Activated naive CD4-positive, alpha-beta T cell treated with anti-CD3 and anti-CD28 coated beads, Interleukin-2, amount 50 U/mL, for 72 hours (primary cell): ENCODE measurements at regions not wholly inside any gene's neighbourhood (a gene's known extent, or its start where the extent isn't known, plus 50 kb on each side); places are given as distances from the start of the nearest gene placed in this dataset.
A peak's percentile ranks its signal among the peaks of the same experiment; 100 is the strongest.
"Not testable (repeated sequence)": the region's sequence is repeated elsewhere in the genome, so short reads cannot be mapped to it uniquely, and the experiment has no call there.

Experiments used
- ATAC-seq, 2 donors: fragments of 150-1000 bp; cut with Tn5 transposase; 2 replicates each; pipeline ENCODE4 v1.10.0; 2021; ENCODE audit warnings: mild to moderate bottlenecking in 2 of 2, moderate library complexity in 2 of 2
- DNase-seq, 2 donors: peaks; one replicate each; pipeline ENCODE4 v3.0.0; 2021 to 2022; ENCODE audit warnings: low spot score in 2 of 2
- H3K27ac Mint-ChIP-seq, 2 donors: one replicate each; pipeline ENCODE4 v1.8.0; 2022; ENCODE audit warnings: mild to moderate bottlenecking in 2 of 2, mixed read lengths in 2 of 2
- H3K36me3 Mint-ChIP-seq, 2 donors: one replicate each; pipeline ENCODE4 v1.8.0; 2022; ENCODE audit warnings: mixed read lengths in 2 of 2
- H3K9me3 Mint-ChIP-seq, 2 donors: one replicate each; pipeline ENCODE4 v1.8.0; 2022; ENCODE audit warnings: mixed read lengths in 2 of 2

GRCh38 chr7:68613405-68613804 lies 984.9 kb upstream of the AUTS2 start:
- Mint-ChIP-seq H3K36me3 (peaks cover 22 to 42% of the 10 kb centered on the region in 2 donors), H3K27ac (no peak overlapping the region), H3K9me3 (peaks cover 42 to 45% of the 10 kb centered on the region in 2 donors)
- ATAC-seq (no peak), DNase-seq (no peak)

GRCh38 chr7:68613897-68614296 lies 984.4 kb upstream of the AUTS2 start:
- DNase-seq (no peak), ATAC-seq (no peak)
- Mint-ChIP-seq H3K9me3 (peaks cover 38 to 45% of the 10 kb centered on the region in 2 donors), H3K36me3 (peaks cover 22 to 42% of the 10 kb centered on the region in 2 donors), H3K27ac (peak overlapping the region in 1 of 2 donors; percentile 61)

GRCh38 chr7:68619526-68619925 lies 978.7 kb upstream of the AUTS2 start:
- no peak for DNase-seq
- Mint-ChIP-seq H3K9me3 (peaks cover 39% of the 10 kb centered on the region in 2 donors), H3K27ac (no peak overlapping the region), H3K36me3 (peaks cover 9 to 22% of the 10 kb centered on the region in 2 donors)
- no peak for ATAC-seq

- peaks cover 15 to 26% of the 10 kb centered on the region in 2 donors for H3K9me3 Mint-ChIP-seq
- no peak for ATAC-seq
- no peak for DNase-seq
- no peak overlapping the region for H3K27ac Mint-ChIP-seq
- peaks cover 0 to 6% of the 10 kb centered on the region in 2 donors for H3K36me3 Mint-ChIP-seq
These were observed 975.8 kb upstream of the AUTS2 start for GRCh38 chr7:68622500-68622899.

GRCh38 chr7:68623030-68623429 lies 975.2 kb upstream of the AUTS2 start:
- no peak overlapping the region for H3K27ac Mint-ChIP-seq
- no peak for DNase-seq
- no peak for ATAC-seq
- peaks cover 0 to under 1% of the 10 kb centered on the region in 2 donors for H3K36me3 Mint-ChIP-seq
- peaks cover 10 to 22% of the 10 kb centered on the region in 2 donors for H3K9me3 Mint-ChIP-seq

- Mint-ChIP-seq H3K9me3 (peaks cover 24 to 37% of the 10 kb centered on the region in 2 donors), H3K27ac (no peak overlapping the region), H3K36me3 (peaks cover 0 to 11% of the 10 kb centered on the region in 2 donors)
- DNase-seq (no peak), ATAC-seq (no peak)
These were observed 970.9 kb upstream of the AUTS2 start for GRCh38 chr7:68627247-68627864.

GRCh38 chr7:68630914-68631313 lies 967.4 kb upstream of the AUTS2 start:
- DNase-seq, ATAC-seq, H3K27ac Mint-ChIP-seq: not testable (repeated sequence)
- Mint-ChIP-seq H3K36me3 (peaks cover 0 to 20% of the 10 kb centered on the region in 2 donors), H3K9me3 (peaks cover 27 to 29% of the 10 kb centered on the region in 2 donors)

GRCh38 chr7:68640103-68640502 lies 958.2 kb upstream of the AUTS2 start:
- H3K9me3 Mint-ChIP-seq = peaks cover 10 to 16% of the 10 kb centered on the region in 2 donors
- DNase-seq (no peak), ATAC-seq (no peak)
- H3K36me3 Mint-ChIP-seq = peaks cover 0 to 11% of the 10 kb centered on the region in 2 donors
- no peak overlapping the region for H3K27ac Mint-ChIP-seq

- Mint-ChIP-seq H3K9me3 (peaks cover 12 to 21% of the 10 kb centered on the region in 2 donors), H3K36me3 (peaks cover 0 to 21% of the 10 kb centered on the region in 2 donors), H3K27ac (no peak overlapping the region)
- DNase-seq (no peak), ATAC-seq (no peak)
These were observed 955.5 kb upstream of the AUTS2 start for GRCh38 chr7:68642727-68643126.

GRCh38 chr7:68663392-68663791 lies 934.9 kb upstream of the AUTS2 start:
- H3K27ac Mint-ChIP-seq = no peak overlapping the region
- DNase-seq (no peak), ATAC-seq (no peak)
- peaks cover 0 to 11% of the 10 kb centered on the region in 2 donors for H3K36me3 Mint-ChIP-seq
- H3K9me3 Mint-ChIP-seq = peaks cover 18 to 25% of the 10 kb centered on the region in 2 donors

- H3K27ac Mint-ChIP-seq = no peak overlapping the region
- ATAC-seq = no peak
- DNase-seq = no peak
- H3K9me3 Mint-ChIP-seq = peaks cover 22 to 25% of the 10 kb centered on the region in 2 donors
- H3K36me3 Mint-ChIP-seq = peaks cover 0 to 13% of the 10 kb centered on the region in 2 donors
These were observed 927.2 kb upstream of the AUTS2 start for GRCh38 chr7:68671046-68671445.

- no peak overlapping the region for H3K27ac Mint-ChIP-seq
- peaks cover 25% of the 10 kb centered on the region in 2 donors for H3K9me3 Mint-ChIP-seq
- ATAC-seq (no peak), DNase-seq (no peak)
- H3K36me3 Mint-ChIP-seq = peaks cover 0 to 15% of the 10 kb centered on the region in 2 donors
These were observed 926.6 kb upstream of the AUTS2 start for GRCh38 chr7:68671671-68672070.

- ATAC-seq (no peak), DNase-seq (no peak)
- H3K27ac Mint-ChIP-seq = no peak overlapping the region
- peaks cover 0 to 15% of the 10 kb centered on the region in 2 donors for H3K36me3 Mint-ChIP-seq
- H3K9me3 Mint-ChIP-seq = peaks cover 31 to 35% of the 10 kb centered on the region in 2 donors
These were observed 923.4 kb upstream of the AUTS2 start for GRCh38 chr7:68674826-68675225.

- Mint-ChIP-seq H3K36me3 (peaks cover 0 to 8% of the 10 kb centered on the region in 2 donors), H3K27ac (no peak overlapping the region), H3K9me3 (peaks cover 25 to 27% of the 10 kb centered on the region in 2 donors)
- DNase-seq = no peak
- no peak for ATAC-seq
These were observed 921.3 kb upstream of the AUTS2 start for GRCh38 chr7:68676813-68677535.

- no peak for DNase-seq
- Mint-ChIP-seq H3K36me3 (peaks cover 0 to 8% of the 10 kb centered on the region in 2 donors), H3K27ac (no peak overlapping the region), H3K9me3 (peaks cover 25 to 27% of the 10 kb centered on the region in 2 donors)
- no peak for ATAC-seq
These were observed 920.1 kb upstream of the AUTS2 start for GRCh38 chr7:68678196-68678595.

- no peak for DNase-seq
- peaks cover 20 to 23% of the 10 kb centered on the region in 2 donors for H3K9me3 Mint-ChIP-seq
- H3K36me3 Mint-ChIP-seq = peaks cover 0 to 5% of the 10 kb centered on the region in 2 donors
- ATAC-seq = no peak
- H3K27ac Mint-ChIP-seq = no peak overlapping the region
These were observed 918.6 kb upstream of the AUTS2 start for GRCh38 chr7:68679459-68680234.
